ENCODE measurements at regions not wholly inside any gene's neighbourhood (a gene's known extent, or its start where the extent isn't known, plus 50 kb on each side); places are given as distances from the start of the nearest gene placed in this dataset.

DNA sequence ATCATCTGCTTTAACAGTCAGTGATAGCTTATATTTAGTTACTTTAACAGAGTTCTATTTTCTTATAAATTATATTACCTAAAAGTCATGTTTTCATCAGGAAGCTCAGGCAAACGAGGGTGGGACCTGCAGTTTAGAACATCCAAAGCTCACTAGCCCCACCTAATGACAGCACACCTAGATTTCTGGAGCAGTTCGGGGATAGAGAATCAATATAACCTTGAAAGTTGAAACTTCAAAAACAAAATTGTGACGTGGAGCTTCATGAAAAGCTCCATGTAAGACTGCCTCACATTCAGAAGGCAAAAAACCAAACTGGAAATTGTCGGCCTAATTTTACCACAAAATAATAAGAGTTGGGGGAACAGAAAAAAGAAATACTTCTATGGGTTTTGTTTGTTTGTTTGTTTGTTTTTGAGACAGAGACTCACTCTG, 185.9 kb upstream of the CCDC150 start:
- H3K4me1 Mint-ChIP-seq = peaks cover 0 to 2% (median 0%) of the 10 kb centered on the region in 4 donors
- H3K27me3 ChIP-seq (ENCODE audit: control insufficient read depth, insufficient read depth, low read length) = peaks cover 4% of the 10 kb centered on the region
- no peaks in the 10 kb centered on the region for H3K36me3 Mint-ChIP-seq
- H3K27ac ChIP-seq (ENCODE audit: insufficient read depth, low read length, poor library complexity, severe bottlenecking) = no peak overlapping the region
- no peak overlapping the region for H3K4me3 Mint-ChIP-seq
- H3K4me3 ChIP-seq (ENCODE audit: low read depth, low read length) = no peak overlapping the region
- H3K9me3 ChIP-seq (ENCODE audit: control insufficient read depth in 2 of 2, low read length in 2 of 2) = no peaks in the 10 kb centered on the region
- peak in 2 of 3 donors; percentile 13 to 66 for DNase-seq
- no peak overlapping the region for H3K27ac Mint-ChIP-seq
- H3K9me3 Mint-ChIP-seq = no peaks in the 10 kb centered on the region
- no peaks in the 10 kb centered on the region for H3K36me3 ChIP-seq (ENCODE audit: control insufficient read depth, insufficient read depth, low read length)
- ATAC-seq (ENCODE audit: low read depth in 2 of 2) = no peak
- peaks cover 35% of the 10 kb centered on the region for H3K27me3 Mint-ChIP-seq
- H3K4me1 ChIP-seq (ENCODE audit: control insufficient read depth, insufficient read depth, low read length, poor library complexity, severe bottlenecking) = no peaks in the 10 kb centered on the region

DNA sequence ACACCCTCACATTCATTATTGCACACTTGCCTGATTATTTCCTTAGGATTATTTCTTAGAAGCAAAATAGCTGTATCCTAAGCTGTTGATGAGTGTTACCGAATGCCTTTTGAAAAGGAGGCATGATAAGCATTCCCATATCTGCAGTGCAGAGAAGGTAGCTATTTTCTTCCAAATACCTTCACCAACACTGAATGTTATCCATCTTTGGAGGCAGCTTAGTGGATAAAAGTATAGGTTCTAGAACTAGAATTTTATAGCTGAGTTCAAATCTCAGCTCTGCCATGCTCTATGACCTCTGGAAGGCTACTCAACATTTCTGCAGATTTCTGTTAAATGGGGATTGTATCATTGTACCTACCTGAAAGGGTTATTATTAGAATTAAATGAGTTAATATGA, 185.0 kb upstream of the CCDC150 start:
- Mint-ChIP-seq H3K4me3 (no peak overlapping the region), H3K4me1 (peaks cover 0 to 8% (median 5%) of the 10 kb centered on the region in 4 donors), H3K9me3 (peaks cover 0 to under 1% (median 0%) of the 10 kb centered on the region in 7 donors), H3K36me3 (no peaks in the 10 kb centered on the region), H3K27me3 (peaks cover 37% of the 10 kb centered on the region), H3K27ac (no peak overlapping the region)
- Histone ChIP-seq H3K4me1 (ENCODE audit: control insufficient read depth, insufficient read depth, low read length, poor library complexity, severe bottlenecking) (no peaks in the 10 kb centered on the region), H3K27me3 (ENCODE audit: control insufficient read depth, insufficient read depth, low read length) (peaks cover 3% of the 10 kb centered on the region), H3K36me3 (ENCODE audit: control insufficient read depth, insufficient read depth, low read length) (no peaks in the 10 kb centered on the region), H3K4me3 (ENCODE audit: low read depth, low read length) (no peak overlapping the region), H3K9me3 (ENCODE audit: control insufficient read depth in 2 of 2, low read length in 2 of 2) (no peaks in the 10 kb centered on the region), H3K27ac (ENCODE audit: insufficient read depth, low read length, poor library complexity, severe bottlenecking) (no peak overlapping the region)
- no peak for DNase-seq
- ATAC-seq (ENCODE audit: low read depth in 2 of 2) = no peak

- Mint-ChIP-seq H3K4me3 (no peak overlapping the region), H3K27ac (peak overlapping the region in 1 of 3 donors; percentile 67), H3K36me3 (no peaks in the 10 kb centered on the region), H3K27me3 (peaks cover 42% of the 10 kb centered on the region), H3K4me1 (peaks cover 4 to 10% (median 5%) of the 10 kb centered on the region in 4 donors), H3K9me3 (peaks cover 0 to 2% (median 0%) of the 10 kb centered on the region in 7 donors)
- Histone ChIP-seq H3K27ac (ENCODE audit: insufficient read depth, low read length, poor library complexity, severe bottlenecking) (no peak overlapping the region), H3K4me1 (ENCODE audit: control insufficient read depth, insufficient read depth, low read length, poor library complexity, severe bottlenecking) (no peaks in the 10 kb centered on the region), H3K9me3 (ENCODE audit: control insufficient read depth in 2 of 2, low read length in 2 of 2) (no peaks in the 10 kb centered on the region), H3K4me3 (ENCODE audit: low read depth, low read length) (no peak overlapping the region), H3K36me3 (ENCODE audit: control insufficient read depth, insufficient read depth, low read length) (no peaks in the 10 kb centered on the region), H3K27me3 (ENCODE audit: control insufficient read depth, insufficient read depth, low read length) (peaks cover 6% of the 10 kb centered on the region)
- DNase-seq = peak in 1 of 3 donors; percentile 8
- ATAC-seq (ENCODE audit: low read depth in 2 of 2) = no peak
These were observed 180.0 kb upstream of the CCDC150 start for GRCh38 chr2:196459539-196459938.

GRCh38 chr2:196463706-196464105, 175.8 kb upstream of the CCDC150 start:
- H3K27ac ChIP-seq (ENCODE audit: insufficient read depth, low read length, poor library complexity, severe bottlenecking) = no peak overlapping the region
- DNase-seq (no peak), ATAC-seq (ENCODE audit: low read depth in 2 of 2) (no peak)
- Mint-ChIP-seq H3K9me3 (peaks cover 0 to 4% (median 0%) of the 10 kb centered on the region in 7 donors), H3K27ac (no peak overlapping the region), H3K27me3 (peaks cover 21% of the 10 kb centered on the region), H3K4me1 (peaks cover 4 to 10% (median 5%) of the 10 kb centered on the region in 4 donors), H3K36me3 (no peaks in the 10 kb centered on the region), H3K4me3 (no peak overlapping the region)
- no peaks in the 10 kb centered on the region for H3K36me3 ChIP-seq (ENCODE audit: control insufficient read depth, insufficient read depth, low read length)
- H3K4me3 ChIP-seq (ENCODE audit: low read depth, low read length) = no peak overlapping the region
- no peaks in the 10 kb centered on the region for H3K4me1 ChIP-seq (ENCODE audit: control insufficient read depth, insufficient read depth, low read length, poor library complexity, severe bottlenecking)
- H3K9me3 ChIP-seq (ENCODE audit: control insufficient read depth in 2 of 2, low read length in 2 of 2) = no peaks in the 10 kb centered on the region
- peaks cover 14% of the 10 kb centered on the region for H3K27me3 ChIP-seq (ENCODE audit: control insufficient read depth, insufficient read depth, low read length)

- Histone ChIP-seq H3K27ac (ENCODE audit: insufficient read depth, low read length, poor library complexity, severe bottlenecking) (no peak overlapping the region), H3K4me3 (ENCODE audit: low read depth, low read length) (no peak overlapping the region), H3K36me3 (ENCODE audit: control insufficient read depth, insufficient read depth, low read length) (no peaks in the 10 kb centered on the region), H3K27me3 (ENCODE audit: control insufficient read depth, insufficient read depth, low read length) (peaks cover 12% of the 10 kb centered on the region), H3K4me1 (ENCODE audit: control insufficient read depth, insufficient read depth, low read length, poor library complexity, severe bottlenecking) (no peaks in the 10 kb centered on the region), H3K9me3 (ENCODE audit: control insufficient read depth in 2 of 2, low read length in 2 of 2) (no peaks in the 10 kb centered on the region)
- Mint-ChIP-seq H3K27ac (no peak overlapping the region), H3K4me1 (peaks cover 0 to 5% (median 2%) of the 10 kb centered on the region in 4 donors), H3K36me3 (no peaks in the 10 kb centered on the region), H3K4me3 (no peak overlapping the region), H3K9me3 (peaks cover 0 to 4% (median 0%) of the 10 kb centered on the region in 7 donors), H3K27me3 (peaks cover 21% of the 10 kb centered on the region)
- ATAC-seq (ENCODE audit: low read depth in 2 of 2) (no peak), DNase-seq (no peak)
These were observed 175.2 kb upstream of the CCDC150 start for GRCh38 chr2:196464311-196464710.

DNA sequence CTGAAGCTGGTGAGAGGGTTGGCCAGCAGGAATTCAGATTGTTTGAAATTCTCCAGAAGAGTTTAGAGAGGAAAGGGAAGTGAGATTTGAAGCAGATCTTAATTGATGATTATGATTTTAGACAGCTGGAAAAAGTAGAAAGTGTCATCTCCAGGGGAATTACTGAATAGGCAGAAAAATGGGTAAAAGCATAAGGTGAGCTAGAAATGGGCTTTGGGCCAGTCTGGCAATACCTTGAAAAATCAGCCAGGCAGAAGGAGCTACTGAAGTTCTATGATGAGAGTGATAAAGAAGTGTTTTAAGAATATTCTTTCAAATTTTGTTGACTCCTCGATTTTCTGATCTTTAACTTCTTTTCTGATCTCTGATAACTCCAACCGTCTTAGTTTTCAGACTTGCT, 172.9 kb upstream of the CCDC150 start:
- Histone ChIP-seq H3K9me3 (ENCODE audit: control insufficient read depth in 2 of 2, low read length in 2 of 2) (no peaks in the 10 kb centered on the region), H3K27me3 (ENCODE audit: control insufficient read depth, insufficient read depth, low read length) (peaks cover 14% of the 10 kb centered on the region), H3K27ac (ENCODE audit: insufficient read depth, low read length, poor library complexity, severe bottlenecking) (no peak overlapping the region), H3K4me3 (ENCODE audit: low read depth, low read length) (no peak overlapping the region), H3K36me3 (ENCODE audit: control insufficient read depth, insufficient read depth, low read length) (no peaks in the 10 kb centered on the region), H3K4me1 (ENCODE audit: control insufficient read depth, insufficient read depth, low read length, poor library complexity, severe bottlenecking) (no peaks in the 10 kb centered on the region)
- no peaks in the 10 kb centered on the region for H3K4me1 Mint-ChIP-seq
- no peak overlapping the region for H3K27ac Mint-ChIP-seq
- peaks cover 18% of the 10 kb centered on the region for H3K27me3 Mint-ChIP-seq
- no peak overlapping the region for H3K4me3 Mint-ChIP-seq
- no peak for ATAC-seq (ENCODE audit: low read depth in 2 of 2)
- peaks cover 0 to 4% (median 0%) of the 10 kb centered on the region in 7 donors for H3K9me3 Mint-ChIP-seq
- DNase-seq = no peak
- no peaks in the 10 kb centered on the region for H3K36me3 Mint-ChIP-seq

GRCh38 chr2:196468394-196468793, 171.1 kb upstream of the CCDC150 start:
- Histone ChIP-seq H3K4me3 (ENCODE audit: low read depth, low read length) (no peak overlapping the region), H3K4me1 (ENCODE audit: control insufficient read depth, insufficient read depth, low read length, poor library complexity, severe bottlenecking) (no peaks in the 10 kb centered on the region), H3K27ac (ENCODE audit: insufficient read depth, low read length, poor library complexity, severe bottlenecking) (no peak overlapping the region), H3K36me3 (ENCODE audit: control insufficient read depth, insufficient read depth, low read length) (no peaks in the 10 kb centered on the region), H3K9me3 (ENCODE audit: control insufficient read depth in 2 of 2, low read length in 2 of 2) (no peaks in the 10 kb centered on the region), H3K27me3 (ENCODE audit: control insufficient read depth, insufficient read depth, low read length) (peaks cover 14% of the 10 kb centered on the region)
- Mint-ChIP-seq H3K36me3 (no peaks in the 10 kb centered on the region), H3K9me3 (peaks cover 0 to 4% (median 0%) of the 10 kb centered on the region in 7 donors), H3K4me1 (no peaks in the 10 kb centered on the region), H3K4me3 (no peak overlapping the region), H3K27ac (no peak overlapping the region), H3K27me3 (peaks cover 18% of the 10 kb centered on the region)
- ATAC-seq (ENCODE audit: low read depth in 2 of 2) (no peak), DNase-seq (no peak)

DNA sequence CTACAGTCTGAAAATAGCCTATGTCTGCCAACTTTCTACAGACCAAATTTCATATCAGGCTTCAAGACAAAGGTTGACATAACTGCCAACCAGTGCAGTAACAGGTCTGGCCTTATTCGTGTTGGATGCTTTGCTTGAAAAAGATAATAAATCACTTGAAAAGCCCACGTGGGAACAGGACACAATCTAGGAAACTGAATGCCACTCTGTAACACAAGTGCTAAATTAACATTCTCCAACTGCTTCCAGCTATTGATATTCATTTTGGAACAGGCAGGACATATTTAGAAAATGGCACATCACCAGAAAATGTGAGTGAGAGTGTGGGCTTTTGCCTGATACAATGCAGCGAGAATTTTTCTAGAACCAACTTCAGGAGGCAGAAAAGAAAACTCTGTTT, 165.9 kb upstream of the CCDC150 start:
- no peak for ATAC-seq (ENCODE audit: low read depth in 2 of 2)
- H3K9me3 ChIP-seq (ENCODE audit: control insufficient read depth in 2 of 2, low read length in 2 of 2) = no peaks in the 10 kb centered on the region
- no peaks in the 10 kb centered on the region for H3K4me1 ChIP-seq (ENCODE audit: control insufficient read depth, insufficient read depth, low read length, poor library complexity, severe bottlenecking)
- Mint-ChIP-seq H3K36me3 (no peaks in the 10 kb centered on the region), H3K27me3 (peaks cover 8% of the 10 kb centered on the region), H3K4me1 (no peaks in the 10 kb centered on the region), H3K9me3 (no peaks in the 10 kb centered on the region), H3K27ac (no peak overlapping the region), H3K4me3 (no peak overlapping the region)
- no peak overlapping the region for H3K4me3 ChIP-seq (ENCODE audit: low read depth, low read length)
- no peak overlapping the region for H3K27ac ChIP-seq (ENCODE audit: insufficient read depth, low read length, poor library complexity, severe bottlenecking)
- no peak for DNase-seq
- no peaks in the 10 kb centered on the region for H3K36me3 ChIP-seq (ENCODE audit: control insufficient read depth, insufficient read depth, low read length)
- H3K27me3 ChIP-seq (ENCODE audit: control insufficient read depth, insufficient read depth, low read length) = peaks cover 7% of the 10 kb centered on the region
